Peyer's patch (tissue), 4 donors: ENCODE measurements at regions not wholly inside any gene's neighbourhood (a gene's known extent, or its start where the extent isn't known, plus 50 kb on each side); places are given as distances from the start of the nearest gene placed in this dataset.
A peak's percentile ranks its signal among the peaks of the same experiment; 100 is the strongest.

ENCODE experiments used
- DNase-seq, 3 donors: peaks; one replicate each; pipeline ENCODE4 v3.0.0-alpha.2; 2017 to 2019
- H3K27ac ChIP-seq, 4 donors: fragments of 200-600 bp; sonication (generic); one replicate each; pipeline ENCODE4 v1.5.1; 2016 to 2019
- H3K27me3 ChIP-seq, 2 donors: fragments of 200-600 bp; sonication (generic); one replicate each; pipeline ENCODE4 v1.5.1; 2019
- H3K36me3 ChIP-seq, 3 donors: fragments of 200-600 bp; sonication (generic); one replicate each; pipeline ENCODE4 v1.5.1; 2016 to 2019
- H3K4me1 ChIP-seq, 4 donors: fragments of 200-600 bp; sonication (generic); one replicate each; pipeline ENCODE4 v1.5.1; 2016 to 2019
- H3K4me3 ChIP-seq, 4 donors: fragments of 200-600 bp; sonication (generic); 1 replicate in 3 of 4; 2 replicates in 1 of 4; pipeline ENCODE4 v1.5.1; 2016 to 2019; ENCODE audit warnings: mild to moderate bottlenecking in 1 of 4
- H3K9me3 ChIP-seq, 4 donors: fragments of 200-600 bp; sonication (generic); one replicate each; pipeline ENCODE4 v1.5.1; 2016 to 2019; ENCODE audit warnings: mild to moderate bottlenecking in 1 of 4
- CTCF ChIP-seq, 6 experiments: fragments of 450-650 bp in 4 of 6; fragments of 200-600 bp in 2 of 6; sonication (generic) in 1 of 6; IDR thresholded peaks; one replicate each; pipeline ENCODE4 v1.5.1; 2017 to 2019; ENCODE audit warnings: antibody characterized with exemption in 6 of 6, mild to moderate bottlenecking in 3 of 6, moderate library complexity in 1 of 6
- POLR2A ChIP-seq, 2 donors: fragments of 450-650 bp; IDR thresholded peaks; one replicate each; pipeline ENCODE4 v1.5.1; 2017; ENCODE audit warnings: antibody characterized with exemption in 2 of 2, mild to moderate bottlenecking in 2 of 2, moderate library complexity in 2 of 2

DNA sequence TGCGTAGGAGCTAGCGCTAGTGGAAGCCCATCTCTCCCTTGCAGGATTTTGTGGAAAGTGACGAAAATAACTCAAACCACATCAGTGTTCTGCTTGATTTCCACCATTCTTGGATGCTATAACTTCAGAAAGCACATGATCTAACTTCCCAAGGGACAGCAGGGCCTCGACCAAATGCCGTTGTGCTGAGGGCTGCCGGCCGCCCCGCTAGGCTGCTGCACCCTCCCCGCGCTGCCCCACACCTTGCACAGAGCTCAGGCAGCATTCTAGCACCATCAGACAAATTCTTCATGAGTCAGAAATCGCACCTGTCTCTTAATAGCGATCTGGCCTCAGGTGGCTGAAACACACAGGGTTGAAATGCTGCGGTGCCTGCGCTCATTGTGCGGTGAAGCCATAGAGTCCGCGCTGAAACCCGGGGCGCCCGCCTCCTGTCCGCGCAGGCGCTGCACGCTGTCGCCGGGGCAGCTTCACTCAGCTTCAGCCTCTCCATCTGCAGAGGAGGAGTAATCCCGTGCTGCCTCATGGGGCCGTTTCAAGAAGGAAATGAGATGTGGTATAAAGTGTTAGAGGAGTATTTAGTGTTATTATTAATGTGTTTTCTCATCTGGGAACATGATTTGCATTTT is 59.2 kb upstream of the B3GAT1 start:
- H3K27ac ChIP-seq, result no peak overlapping the region
- H3K36me3 ChIP-seq, result no peaks in the 10 kb centered on the region
- H3K9me3 ChIP-seq, result no peaks in the 10 kb centered on the region
- no peak for TF ChIP-seq CTCF (IDR thresholded peaks at IDR 0.05)
- TF ChIP-seq POLR2A (IDR thresholded peaks at IDR 0.05), result no peak
- H3K4me3 ChIP-seq, result no peak overlapping the region
- DNase-seq, result peak in 1 of 3 donors; percentile 16
- H3K27me3 ChIP-seq, result no peaks in the 10 kb centered on the region
- H3K4me1 ChIP-seq, result no peaks in the 10 kb centered on the region

GRCh38 chr11:134470238-134470637 is 58.2 kb upstream of the B3GAT1 start:
- H3K27ac ChIP-seq, result no peak overlapping the region
- no peaks in the 10 kb centered on the region for H3K9me3 ChIP-seq
- no peaks in the 10 kb centered on the region for H3K36me3 ChIP-seq
- DNase-seq, result peak in 1 of 3 donors; percentile 24
- TF ChIP-seq CTCF (IDR thresholded peaks at IDR 0.05) (no peak), POLR2A (IDR thresholded peaks at IDR 0.05) (no peak)
- H3K4me3 ChIP-seq, result no peak overlapping the region
- H3K4me1 ChIP-seq, result no peaks in the 10 kb centered on the region
- H3K27me3 ChIP-seq, result no peaks in the 10 kb centered on the region

GRCh38 chr11:134469627-134470026 is 57.6 kb upstream of the B3GAT1 start:
- no peak overlapping the region for H3K4me3 ChIP-seq
- TF ChIP-seq POLR2A (IDR thresholded peaks at IDR 0.05) (no peak), CTCF (IDR thresholded peaks at IDR 0.05) (no peak)
- no peak overlapping the region for H3K27ac ChIP-seq
- H3K9me3 ChIP-seq, result no peaks in the 10 kb centered on the region
- no peak for DNase-seq
- H3K4me1 ChIP-seq, result no peaks in the 10 kb centered on the region
- no peaks in the 10 kb centered on the region for H3K27me3 ChIP-seq
- H3K36me3 ChIP-seq, result no peaks in the 10 kb centered on the region

GRCh38 chr11:134468796-134469195 is 56.8 kb upstream of the B3GAT1 start:
- no peaks in the 10 kb centered on the region for H3K27me3 ChIP-seq
- peak overlapping the region in 2 of 4 donors; percentile 25 to 44 for H3K4me3 ChIP-seq
- H3K27ac ChIP-seq, result peak overlapping the region in 1 of 4 donors; percentile 62
- no peaks in the 10 kb centered on the region for H3K36me3 ChIP-seq
- DNase-seq, result no peak
- H3K4me1 ChIP-seq, result no peaks in the 10 kb centered on the region
- TF ChIP-seq CTCF (IDR thresholded peaks at IDR 0.05), result no peak
- no peaks in the 10 kb centered on the region for H3K9me3 ChIP-seq

GRCh38 chr11:134468081-134468668 is 56.1 kb upstream of the B3GAT1 start:
- Histone ChIP-seq H3K9me3 (no peaks in the 10 kb centered on the region), H3K27ac (peak overlapping the region in 2 of 4 donors; percentile 11 to 62), H3K36me3 (no peaks in the 10 kb centered on the region), H3K27me3 (no peaks in the 10 kb centered on the region), H3K4me1 (no peaks in the 10 kb centered on the region), H3K4me3 (peak overlapping the region in 2 of 4 donors; percentile 25 to 44)
- no peak for TF ChIP-seq POLR2A (IDR thresholded peaks at IDR 0.05)
- DNase-seq, result peak in 2 of 3 donors; percentile 70 to 71
